Neural cell (in vitro differentiated cells): ENCODE measurements at regions not wholly inside any gene's neighbourhood (a gene's known extent, or its start where the extent isn't known, plus 50 kb on each side); places are given as distances from the start of the nearest gene placed in this dataset.

ENCODE experiments used
- TF ChIP-seq, protein P1 (sequence below): IDR thresholded peaks from 2 replicates; pipeline ENCODE4 v1.6.1; 2012; ENCODE audit warnings: borderline replicate concordance
- TF ChIP-seq, protein P2 (sequence below): fragments of 450-650 bp; IDR thresholded peaks from 2 replicates; pipeline ENCODE4 v1.5.1; 2014; ENCODE audit warnings: antibody characterized with exemption, mild to moderate bottlenecking, moderate library complexity; ENCODE audit not compliant: poor library complexity, severe bottlenecking

DNA sequence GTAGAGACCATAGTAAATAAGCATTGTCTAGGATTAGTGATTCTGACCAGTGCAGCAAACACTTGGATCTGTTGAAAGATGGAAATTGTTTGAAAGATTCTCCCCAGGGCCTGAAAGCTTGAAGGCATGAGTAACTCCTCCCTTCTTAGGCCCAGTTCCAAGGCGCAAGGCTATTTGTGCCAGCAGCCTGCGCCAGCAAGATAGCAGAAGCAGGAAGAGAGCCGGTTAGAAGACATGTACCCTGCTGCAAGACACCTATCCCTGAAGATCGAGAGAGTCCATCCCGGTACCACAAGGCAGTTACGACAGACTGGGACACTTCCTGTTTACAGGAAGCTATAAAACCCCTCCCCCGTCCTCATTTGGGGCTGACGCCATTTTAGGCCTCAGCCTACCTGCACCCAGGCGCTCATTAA lies 72.4 kb upstream of the JADE1 start:
- TF ChIP-seq, protein P1, sequence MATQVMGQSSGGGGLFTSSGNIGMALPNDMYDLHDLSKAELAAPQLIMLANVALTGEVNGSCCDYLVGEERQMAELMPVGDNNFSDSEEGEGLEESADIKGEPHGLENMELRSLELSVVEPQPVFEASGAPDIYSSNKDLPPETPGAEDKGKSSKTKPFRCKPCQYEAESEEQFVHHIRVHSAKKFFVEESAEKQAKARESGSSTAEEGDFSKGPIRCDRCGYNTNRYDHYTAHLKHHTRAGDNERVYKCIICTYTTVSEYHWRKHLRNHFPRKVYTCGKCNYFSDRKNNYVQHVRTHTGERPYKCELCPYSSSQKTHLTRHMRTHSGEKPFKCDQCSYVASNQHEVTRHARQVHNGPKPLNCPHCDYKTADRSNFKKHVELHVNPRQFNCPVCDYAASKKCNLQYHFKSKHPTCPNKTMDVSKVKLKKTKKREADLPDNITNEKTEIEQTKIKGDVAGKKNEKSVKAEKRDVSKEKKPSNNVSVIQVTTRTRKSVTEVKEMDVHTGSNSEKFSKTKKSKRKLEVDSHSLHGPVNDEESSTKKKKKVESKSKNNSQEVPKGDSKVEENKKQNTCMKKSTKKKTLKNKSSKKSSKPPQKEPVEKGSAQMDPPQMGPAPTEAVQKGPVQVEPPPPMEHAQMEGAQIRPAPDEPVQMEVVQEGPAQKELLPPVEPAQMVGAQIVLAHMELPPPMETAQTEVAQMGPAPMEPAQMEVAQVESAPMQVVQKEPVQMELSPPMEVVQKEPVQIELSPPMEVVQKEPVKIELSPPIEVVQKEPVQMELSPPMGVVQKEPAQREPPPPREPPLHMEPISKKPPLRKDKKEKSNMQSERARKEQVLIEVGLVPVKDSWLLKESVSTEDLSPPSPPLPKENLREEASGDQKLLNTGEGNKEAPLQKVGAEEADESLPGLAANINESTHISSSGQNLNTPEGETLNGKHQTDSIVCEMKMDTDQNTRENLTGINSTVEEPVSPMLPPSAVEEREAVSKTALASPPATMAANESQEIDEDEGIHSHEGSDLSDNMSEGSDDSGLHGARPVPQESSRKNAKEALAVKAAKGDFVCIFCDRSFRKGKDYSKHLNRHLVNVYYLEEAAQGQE: no peak
- TF ChIP-seq, protein P2, sequence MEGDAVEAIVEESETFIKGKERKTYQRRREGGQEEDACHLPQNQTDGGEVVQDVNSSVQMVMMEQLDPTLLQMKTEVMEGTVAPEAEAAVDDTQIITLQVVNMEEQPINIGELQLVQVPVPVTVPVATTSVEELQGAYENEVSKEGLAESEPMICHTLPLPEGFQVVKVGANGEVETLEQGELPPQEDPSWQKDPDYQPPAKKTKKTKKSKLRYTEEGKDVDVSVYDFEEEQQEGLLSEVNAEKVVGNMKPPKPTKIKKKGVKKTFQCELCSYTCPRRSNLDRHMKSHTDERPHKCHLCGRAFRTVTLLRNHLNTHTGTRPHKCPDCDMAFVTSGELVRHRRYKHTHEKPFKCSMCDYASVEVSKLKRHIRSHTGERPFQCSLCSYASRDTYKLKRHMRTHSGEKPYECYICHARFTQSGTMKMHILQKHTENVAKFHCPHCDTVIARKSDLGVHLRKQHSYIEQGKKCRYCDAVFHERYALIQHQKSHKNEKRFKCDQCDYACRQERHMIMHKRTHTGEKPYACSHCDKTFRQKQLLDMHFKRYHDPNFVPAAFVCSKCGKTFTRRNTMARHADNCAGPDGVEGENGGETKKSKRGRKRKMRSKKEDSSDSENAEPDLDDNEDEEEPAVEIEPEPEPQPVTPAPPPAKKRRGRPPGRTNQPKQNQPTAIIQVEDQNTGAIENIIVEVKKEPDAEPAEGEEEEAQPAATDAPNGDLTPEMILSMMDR: no peak
